ENCODE measurements at regions not wholly inside any gene's neighbourhood (a gene's known extent, or its start where the extent isn't known, plus 50 kb on each side); places are given as distances from the start of the nearest gene placed in this dataset.

DNA sequence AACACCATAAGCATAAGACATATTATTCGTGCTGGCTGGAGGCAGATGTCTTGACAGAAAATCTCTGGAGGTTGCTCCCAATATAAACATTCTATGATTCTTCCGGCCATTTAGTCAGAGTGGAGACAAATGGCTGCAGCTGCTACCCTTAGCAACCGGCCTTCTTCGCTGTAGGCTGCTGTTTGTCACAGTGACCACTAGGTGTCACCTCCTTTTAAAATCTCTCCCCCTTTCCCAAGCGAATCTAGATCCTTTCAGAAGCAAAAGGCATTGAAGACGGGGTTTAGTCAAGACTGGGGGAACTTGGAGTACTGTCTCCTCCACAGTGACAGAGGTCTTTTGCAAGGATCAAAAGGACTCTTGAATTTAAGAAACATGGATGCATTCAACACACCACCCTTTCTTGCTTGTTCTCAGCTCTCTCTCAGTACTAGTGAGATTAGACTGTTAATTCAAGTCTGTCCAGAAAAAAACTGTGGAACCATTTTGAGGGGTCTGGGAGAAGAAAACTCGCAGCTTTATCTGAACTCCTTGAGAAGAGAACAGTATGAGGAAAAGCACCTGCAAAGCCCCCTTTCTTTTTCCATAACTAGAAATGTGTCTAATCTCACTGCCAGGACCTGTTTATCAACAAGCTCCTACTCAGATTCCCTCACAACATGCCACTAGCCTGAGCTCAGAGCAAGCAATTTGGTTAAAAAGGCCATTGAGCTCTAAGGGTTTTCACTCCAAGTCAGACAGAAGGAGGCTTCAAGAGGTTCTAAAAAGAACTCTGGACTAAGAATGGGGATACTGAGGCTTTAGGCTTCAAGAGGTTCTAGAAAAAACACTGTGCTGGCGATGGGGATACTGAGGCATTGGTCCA lies 408.3 kb upstream of the PLXNA2 start:
- H3K4me3 ChIP-seq (ENCODE audit: low read depth, low read length): no peak overlapping the region
- TF ChIP-seq, protein P1, sequence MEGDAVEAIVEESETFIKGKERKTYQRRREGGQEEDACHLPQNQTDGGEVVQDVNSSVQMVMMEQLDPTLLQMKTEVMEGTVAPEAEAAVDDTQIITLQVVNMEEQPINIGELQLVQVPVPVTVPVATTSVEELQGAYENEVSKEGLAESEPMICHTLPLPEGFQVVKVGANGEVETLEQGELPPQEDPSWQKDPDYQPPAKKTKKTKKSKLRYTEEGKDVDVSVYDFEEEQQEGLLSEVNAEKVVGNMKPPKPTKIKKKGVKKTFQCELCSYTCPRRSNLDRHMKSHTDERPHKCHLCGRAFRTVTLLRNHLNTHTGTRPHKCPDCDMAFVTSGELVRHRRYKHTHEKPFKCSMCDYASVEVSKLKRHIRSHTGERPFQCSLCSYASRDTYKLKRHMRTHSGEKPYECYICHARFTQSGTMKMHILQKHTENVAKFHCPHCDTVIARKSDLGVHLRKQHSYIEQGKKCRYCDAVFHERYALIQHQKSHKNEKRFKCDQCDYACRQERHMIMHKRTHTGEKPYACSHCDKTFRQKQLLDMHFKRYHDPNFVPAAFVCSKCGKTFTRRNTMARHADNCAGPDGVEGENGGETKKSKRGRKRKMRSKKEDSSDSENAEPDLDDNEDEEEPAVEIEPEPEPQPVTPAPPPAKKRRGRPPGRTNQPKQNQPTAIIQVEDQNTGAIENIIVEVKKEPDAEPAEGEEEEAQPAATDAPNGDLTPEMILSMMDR (IDR thresholded peaks at IDR 0.05; ENCODE audit: low read depth, low read length, missing control alignments): peak; percentile 90
- peak; percentile 32 for DNase-seq (ENCODE audit: low read depth)
- in situ Hi-C loops (cut with HindIII; ENCODE audit: low sequenced_read_pairs): no loop called here

DNA sequence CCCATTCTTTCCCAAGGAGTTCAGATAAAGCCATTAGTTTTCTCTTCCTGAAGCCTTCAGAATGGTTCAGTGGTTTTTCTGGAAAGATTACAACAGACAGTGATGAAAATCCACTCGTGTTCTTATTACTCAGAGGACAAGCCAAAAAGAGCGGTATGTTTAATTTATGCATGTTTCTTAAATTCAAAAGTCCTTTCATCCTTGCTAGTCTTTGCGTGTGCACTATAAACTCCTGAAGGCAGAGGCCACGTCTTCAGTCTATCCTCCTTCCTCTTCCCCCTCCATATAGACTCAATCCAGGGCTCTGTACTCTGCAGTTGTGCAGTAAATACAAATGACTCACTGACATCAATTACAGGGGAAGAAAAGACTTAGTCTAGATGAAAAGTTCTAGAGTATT lies 409.2 kb upstream of the PLXNA2 start:
- in situ Hi-C loops (cut with HindIII; ENCODE audit: low sequenced_read_pairs): no loop called here
- TF ChIP-seq, protein P1 (IDR thresholded peaks at IDR 0.05; ENCODE audit: low read depth, low read length, missing control alignments): no peak
- no peak for DNase-seq (ENCODE audit: low read depth)
- H3K4me3 ChIP-seq (ENCODE audit: low read depth, low read length): no peak overlapping the region

DNA sequence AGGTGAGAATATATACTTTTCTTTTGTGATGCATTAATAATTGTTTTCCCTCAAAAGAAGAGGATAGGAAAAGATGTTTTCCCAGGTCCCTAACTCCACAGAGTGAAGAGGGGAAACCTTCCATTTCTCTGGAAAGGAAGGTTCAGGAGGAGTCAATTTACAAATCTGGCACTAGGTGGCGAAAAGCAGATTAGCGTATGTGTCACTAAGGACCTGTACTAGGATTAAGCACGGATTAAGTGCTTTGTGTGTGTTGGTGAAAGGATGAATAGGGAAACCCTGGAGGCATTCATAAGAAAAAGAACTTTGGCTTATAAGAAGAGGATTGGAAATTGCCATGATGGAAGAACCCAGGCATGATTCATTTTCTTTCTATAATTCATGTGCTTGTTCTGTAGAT lies 410.1 kb upstream of the PLXNA2 start:
- TF ChIP-seq, protein P1 (IDR thresholded peaks at IDR 0.05; ENCODE audit: low read depth, low read length, missing control alignments): peak; percentile 59
- in situ Hi-C loops (cut with HindIII; ENCODE audit: low sequenced_read_pairs): no loop called here
- peak; percentile 8 for DNase-seq (ENCODE audit: low read depth)
- no peak overlapping the region for H3K4me3 ChIP-seq (ENCODE audit: low read depth, low read length)

DNA sequence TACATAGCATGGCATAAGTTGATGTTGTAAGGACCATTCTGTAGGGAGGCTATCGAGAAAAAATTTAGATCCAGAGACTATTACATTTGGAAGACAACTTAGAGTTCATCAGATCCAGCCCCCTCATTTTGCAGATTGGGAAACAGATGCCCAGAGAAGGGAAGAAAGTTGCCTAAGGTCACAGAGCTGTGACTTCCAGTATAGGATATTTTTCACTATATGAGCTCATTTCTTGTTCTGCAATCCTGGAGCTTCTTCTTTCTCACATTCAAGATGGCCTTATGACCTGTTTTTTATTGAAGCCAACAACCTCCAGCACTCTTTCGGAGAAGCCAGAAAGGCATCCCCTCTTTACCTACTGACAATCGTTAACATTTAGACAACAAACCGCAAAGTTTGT lies 421.8 kb upstream of the PLXNA2 start:
- DNase-seq (ENCODE audit: low read depth): no peak
- TF ChIP-seq, protein P1 (IDR thresholded peaks at IDR 0.05; ENCODE audit: low read depth, low read length, missing control alignments): no peak
- in situ Hi-C loops (cut with HindIII; ENCODE audit: low sequenced_read_pairs): no loop called here
- H3K4me3 ChIP-seq (ENCODE audit: low read depth, low read length): no peak overlapping the region

DNA sequence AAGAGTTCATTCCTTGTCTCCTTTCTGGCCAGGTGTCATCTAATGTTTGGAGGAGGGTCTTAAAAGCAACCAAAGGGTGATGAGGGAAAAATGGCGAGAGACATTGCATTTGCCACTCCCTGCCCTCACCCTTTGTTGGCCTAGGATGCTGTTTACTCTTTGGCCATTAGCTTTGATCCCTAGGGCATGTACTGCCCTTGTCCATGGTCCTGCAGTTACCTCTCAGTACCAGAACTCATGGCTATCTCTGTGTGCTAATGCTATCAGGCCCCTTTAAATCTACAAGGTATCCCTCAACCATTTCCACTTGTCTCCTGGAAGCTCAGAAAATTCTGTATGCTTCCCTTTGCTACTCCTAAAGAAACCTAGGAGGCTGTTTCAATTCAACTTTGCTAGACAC lies 424.8 kb upstream of the PLXNA2 start:
- TF ChIP-seq, protein P1 (IDR thresholded peaks at IDR 0.05; ENCODE audit: low read depth, low read length, missing control alignments): no peak
- in situ Hi-C loops (cut with HindIII; ENCODE audit: low sequenced_read_pairs): no loop called here
- DNase-seq (ENCODE audit: low read depth): no peak
- no peak overlapping the region for H3K4me3 ChIP-seq (ENCODE audit: low read depth, low read length)

DNA sequence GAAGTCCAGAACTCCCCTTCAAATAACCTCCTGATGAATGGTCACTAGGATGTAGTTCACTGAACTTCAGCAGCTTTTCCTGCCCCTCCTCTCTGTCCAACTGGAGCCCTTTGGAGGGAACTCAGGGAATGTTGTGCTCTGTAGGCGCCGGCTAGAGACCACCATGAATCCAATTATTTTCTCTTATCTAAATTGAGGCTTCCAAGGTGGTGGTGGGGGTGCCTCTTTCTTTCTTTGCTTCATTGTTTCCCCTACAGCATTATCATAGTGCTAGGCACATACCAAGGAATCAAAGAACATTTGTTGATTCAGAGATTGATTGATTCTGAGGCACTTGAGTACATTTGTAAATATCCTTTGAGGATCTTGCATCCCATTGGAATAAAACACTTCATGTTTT lies 426.6 kb upstream of the PLXNA2 start:
- in situ Hi-C loops (cut with HindIII; ENCODE audit: low sequenced_read_pairs): no loop called here
- TF ChIP-seq, protein P1 (IDR thresholded peaks at IDR 0.05; ENCODE audit: low read depth, low read length, missing control alignments): no peak

More for the DNA sequence above, 426.6 kb upstream of the PLXNA2 start:
- no peak for DNase-seq (ENCODE audit: low read depth)
- H3K4me3 ChIP-seq (ENCODE audit: low read depth, low read length): no peak overlapping the region

Measured in astrocyte of the cerebellum (primary cell).